ENCODE measurements at regions not wholly inside any gene's neighbourhood (a gene's known extent, or its start where the extent isn't known, plus 50 kb on each side); places are given as distances from the start of the nearest gene placed in this dataset.

- TF ChIP-seq CTCF (IDR thresholded peaks at IDR 0.05; ENCODE audit: insufficient read depth, low read depth, low read length, missing control alignments), result no peak
- DNase-seq (ENCODE audit: low read depth), result no peak
These were observed 125.4 kb upstream of the TMCC3 start for GRCh38 chr12:94775710-94776109.

GRCh38 chr12:94771741-94772140 lies 121.4 kb upstream of the TMCC3 start:
- no peak for DNase-seq (ENCODE audit: low read depth)
- TF ChIP-seq CTCF (IDR thresholded peaks at IDR 0.05; ENCODE audit: insufficient read depth, low read depth, low read length, missing control alignments), result no peak
- no peak overlapping the region for H3K4me3 ChIP-seq (ENCODE audit: low read depth, low read length)

More at GRCh38 chr12:94775710-94776109, 125.4 kb upstream of the TMCC3 start:
- no peak overlapping the region for H3K4me3 ChIP-seq (ENCODE audit: low read depth, low read length)

GRCh38 chr12:94771199-94771598 lies 120.8 kb upstream of the TMCC3 start:
- no peak for TF ChIP-seq CTCF (IDR thresholded peaks at IDR 0.05; ENCODE audit: insufficient read depth, low read depth, low read length, missing control alignments)
- DNase-seq (ENCODE audit: low read depth), result no peak
- H3K4me3 ChIP-seq (ENCODE audit: low read depth, low read length), result no peak overlapping the region

- no peak for DNase-seq (ENCODE audit: low read depth)
- TF ChIP-seq CTCF (IDR thresholded peaks at IDR 0.05; ENCODE audit: insufficient read depth, low read depth, low read length, missing control alignments), result no peak
- no peak overlapping the region for H3K4me3 ChIP-seq (ENCODE audit: low read depth, low read length)
These were observed 120.4 kb upstream of the TMCC3 start for GRCh38 chr12:94770791-94771190.

- no peak for TF ChIP-seq CTCF (IDR thresholded peaks at IDR 0.05; ENCODE audit: insufficient read depth, low read depth, low read length, missing control alignments)
- DNase-seq (ENCODE audit: low read depth), result peak; percentile 32
- H3K4me3 ChIP-seq (ENCODE audit: low read depth, low read length), result peak overlapping the region; percentile 48; the same call in 1 of the 2 replicates
These were observed 119.7 kb upstream of the TMCC3 start for GRCh38 chr12:94769776-94770759.

- H3K4me3 ChIP-seq (ENCODE audit: low read depth, low read length), result peak overlapping the region; percentile 48
- no peak for TF ChIP-seq CTCF (IDR thresholded peaks at IDR 0.05; ENCODE audit: insufficient read depth, low read depth, low read length, missing control alignments)
- DNase-seq (ENCODE audit: low read depth), result peak; percentile 84
These were observed 118.7 kb upstream of the TMCC3 start for GRCh38 chr12:94769047-94769420.
